ENCODE measurements at regions not wholly inside any gene's neighbourhood (a gene's known extent, or its start where the extent isn't known, plus 50 kb on each side); places are given as distances from the start of the nearest gene placed in this dataset.

- Histone ChIP-seq H3K9me3 (no peaks in the 10 kb centered on the region), H3K27me3 (no peaks in the 10 kb centered on the region), H3K27ac (no peak overlapping the region), H3K36me3 (no peaks in the 10 kb centered on the region), H3K4me3 (no peak overlapping the region), H3K4me1 (ENCODE audit: insufficient read depth) (no peaks in the 10 kb centered on the region)
- DNase-seq = no peak
- TF ChIP-seq POLR2A (IDR thresholded peaks at IDR 0.05) (no peak), CTCF (IDR thresholded peaks at IDR 0.05) (no peak), EP300 (IDR thresholded peaks at IDR 0.05) (no peak)
- intact Hi-C loops (cut with DNase I) = no loop called here
Observed at GRCh38 chr2:55811048-55811447, 112.5 kb downstream of the EFEMP1 start.

GRCh38 chr2:55810622-55811020 is 113.0 kb downstream of the EFEMP1 start:
- no peaks in the 10 kb centered on the region for H3K9me3 ChIP-seq
- no peak overlapping the region for H3K4me3 ChIP-seq
- H3K36me3 ChIP-seq = no peaks in the 10 kb centered on the region
- TF ChIP-seq POLR2A (IDR thresholded peaks at IDR 0.05) (no peak), EP300 (IDR thresholded peaks at IDR 0.05) (no peak), CTCF (IDR thresholded peaks at IDR 0.05) (no peak)
- 50 to 59% (median 57%) methylated on average over 3 of the region's 3 CpGs for WGBS, 3 donors
- DNase-seq = no peak
- H3K4me1 ChIP-seq (ENCODE audit: insufficient read depth) = no peaks in the 10 kb centered on the region
- no peak overlapping the region for H3K27ac ChIP-seq
- intact Hi-C loops (cut with DNase I) = no loop called here
- no peaks in the 10 kb centered on the region for H3K27me3 ChIP-seq

GRCh38 chr2:55809875-55810621 is 113.5 kb downstream of the EFEMP1 start:
- intact Hi-C loops (cut with DNase I) = no loop called here
- TF ChIP-seq EP300 (IDR thresholded peaks at IDR 0.05) = no peak
- TF ChIP-seq CTCF (IDR thresholded peaks at IDR 0.05) = no peak
- H3K4me1 ChIP-seq (ENCODE audit: insufficient read depth) = no peaks in the 10 kb centered on the region
- WGBS, 3 donors = 45 to 61% (median 55%) methylated on average over 7 of the region's 7 CpGs
- H3K4me3 ChIP-seq = no peak overlapping the region
- H3K36me3 ChIP-seq = no peaks in the 10 kb centered on the region
- H3K9me3 ChIP-seq = no peaks in the 10 kb centered on the region
- no peaks in the 10 kb centered on the region for H3K27me3 ChIP-seq
- no peak overlapping the region for H3K27ac ChIP-seq
- peak in 1 of 5 donors; percentile 71 for DNase-seq

- DNase-seq = no peak
- Histone ChIP-seq H3K27me3 (no peaks in the 10 kb centered on the region), H3K36me3 (no peaks in the 10 kb centered on the region), H3K4me3 (no peak overlapping the region), H3K27ac (no peak overlapping the region), H3K4me1 (ENCODE audit: insufficient read depth) (no peaks in the 10 kb centered on the region), H3K9me3 (no peaks in the 10 kb centered on the region)
- no peak for TF ChIP-seq CTCF (IDR thresholded peaks at IDR 0.05)
- TF ChIP-seq POLR2A (IDR thresholded peaks at IDR 0.05) = no peak
- TF ChIP-seq EP300 (IDR thresholded peaks at IDR 0.05) = no peak
- intact Hi-C loops (cut with DNase I) = no loop called here
- WGBS, 3 donors = 75 to 89% (median 76%) methylated on average over 2 of the region's 2 CpGs
Observed at GRCh38 chr2:55807900-55808299, 114.3 kb upstream of the PNPT1 start.
